Epithelial cell of proximal tubule (primary cell): ENCODE measurements at regions not wholly inside any gene's neighbourhood (a gene's known extent, or its start where the extent isn't known, plus 50 kb on each side); places are given as distances from the start of the nearest gene placed in this dataset.

Experiments used
- DNase-seq: peaks from one replicate; pipeline ENCODE4 v3.0.0-alpha.2; 2011; ENCODE audit warnings: low read depth
- H3K4me3 ChIP-seq: 2 replicates; pipeline ENCODE4 v1.5.1; 2011; ENCODE audit warnings: low read depth, mild to moderate bottlenecking, low read length
- CTCF ChIP-seq: conservative IDR thresholded peaks from 2 replicates; pipeline ENCODE4 v1.5.1; 2012; ENCODE audit warnings: low read depth, mild to moderate bottlenecking, low read length

- DNase-seq = no peak
- no peak overlapping the region for H3K4me3 ChIP-seq
- no peak for TF ChIP-seq CTCF
Observed at GRCh38 chr7:83866582-83866981, 217.6 kb upstream of the SEMA3E start.

- no peak overlapping the region for H3K4me3 ChIP-seq
- no peak for TF ChIP-seq CTCF
Observed at GRCh38 chr7:83864551-83864950, 215.6 kb upstream of the SEMA3E start.

GRCh38 chr7:83863906-83864305 is 215.0 kb upstream of the SEMA3E start:
- TF ChIP-seq CTCF = no peak
- H3K4me3 ChIP-seq = no peak overlapping the region
- no peak for DNase-seq

More at GRCh38 chr7:83864551-83864950, 215.6 kb upstream of the SEMA3E start:
- no peak for DNase-seq

- no peak for TF ChIP-seq CTCF
- no peak overlapping the region for H3K4me3 ChIP-seq
- no peak for DNase-seq
Observed at GRCh38 chr7:83861876-83862275, 212.9 kb upstream of the SEMA3E start.

- no peak overlapping the region for H3K4me3 ChIP-seq
- no peak for TF ChIP-seq CTCF
- no peak for DNase-seq
Observed at GRCh38 chr7:83859827-83860226, 210.9 kb upstream of the SEMA3E start.

- no peak for DNase-seq
- TF ChIP-seq CTCF = no peak
- no peak overlapping the region for H3K4me3 ChIP-seq
Observed at GRCh38 chr7:83857691-83858090, 208.8 kb upstream of the SEMA3E start.

- no peak overlapping the region for H3K4me3 ChIP-seq
- DNase-seq = no peak
- no peak for TF ChIP-seq CTCF
Observed at GRCh38 chr7:83856094-83856493, 207.2 kb upstream of the SEMA3E start.
